Neural cell (in vitro differentiated cells): ENCODE measurements at regions not wholly inside any gene's neighbourhood (a gene's known extent, or its start where the extent isn't known, plus 50 kb on each side); places are given as distances from the start of the nearest gene placed in this dataset.

Experiments used
- H2AFZ ChIP-seq: fragments of 200-600, 300-800 bp; sonication (generic), shearing (Covaris generic); 2 replicates; pipeline ENCODE4 v1.6.0; 2014; ENCODE audit warnings: low read depth, mild to moderate bottlenecking, antibody characterized with exemption, low read length, moderate library complexity
- H3F3A ChIP-seq: fragments of 200-600 bp; shearing (Covaris generic); 2 replicates; pipeline ENCODE4 v1.6.1; 2016; ENCODE audit warnings: mild to moderate bottlenecking, moderate library complexity, mixed read lengths, antibody characterized with exemption, low read length; ENCODE audit not compliant: insufficient read depth, poor library complexity, severe bottlenecking
- H3K27ac ChIP-seq: fragments of 200-600, 300-800 bp; sonication (generic), shearing (Covaris generic); 2 replicates; pipeline ENCODE4 v1.5.1; 2014; ENCODE audit warnings: mild to moderate bottlenecking, low read length, moderate library complexity
- H3K27me3 ChIP-seq: fragments of 300-800, 200-600 bp; sonication (generic), shearing (Covaris generic); 2 replicates; pipeline ENCODE4 v1.6.0; 2014; ENCODE audit warnings: mild to moderate bottlenecking, low read depth, low read length, moderate library complexity; ENCODE audit not compliant: insufficient read depth
- H3K36me3 ChIP-seq: fragments of 300-800, 200-600 bp; sonication (generic), shearing (Covaris generic); 2 replicates; pipeline ENCODE4 v1.5.1; 2014; ENCODE audit warnings: mild to moderate bottlenecking, antibody characterized with exemption, low read length, moderate library complexity; ENCODE audit not compliant: insufficient read depth
- H3K4me2 ChIP-seq: fragments of 300-800, 200-600 bp; sonication (generic), shearing (Covaris generic); 2 replicates; pipeline ENCODE4 v1.6.0; 2014; ENCODE audit warnings: mild to moderate bottlenecking, low read length
- H3K4me3 ChIP-seq: fragments of 300-800, 200-600 bp; sonication (generic), shearing (Covaris generic); 2 replicates; pipeline ENCODE4 v1.5.1; 2014; ENCODE audit warnings: mild to moderate bottlenecking, low read length, moderate library complexity
- H3K79me2 ChIP-seq: fragments of 200-600 bp; shearing (Covaris generic); replicated peaks from 2 replicates; pipeline ENCODE4 v1.6.0; 2014; ENCODE audit warnings: mild to moderate bottlenecking, low read length, moderate library complexity; ENCODE audit not compliant: insufficient read depth
- H3K9ac ChIP-seq: fragments of 300-800, 200-600 bp; sonication (generic), shearing (Covaris generic); 2 replicates; pipeline ENCODE4 v1.6.1; 2016; ENCODE audit warnings: mild to moderate bottlenecking, low read length, mixed read lengths
- H3K9me2 ChIP-seq: fragments of 200-600 bp; shearing (Covaris generic); 2 replicates; pipeline ENCODE4 v1.6.1; 2016; ENCODE audit warnings: mild to moderate bottlenecking, low read length, mixed read lengths; ENCODE audit not compliant: insufficient read depth
- H3K9me3 ChIP-seq: fragments of 200-600, 300-800 bp; sonication (generic), shearing (Covaris generic); 2 replicates; pipeline ENCODE4 v1.6.1; 2016; ENCODE audit warnings: mild to moderate bottlenecking, mixed run types, low read length, moderate library complexity, mixed read lengths
- H4K20me1 ChIP-seq: fragments of 200-600 bp; shearing (Covaris generic); 2 replicates; pipeline ENCODE4 v1.6.1; 2016; ENCODE audit warnings: mild to moderate bottlenecking, mixed run types; ENCODE audit not compliant: insufficient read depth
- CTCF ChIP-seq: fragments of 450-650 bp; IDR thresholded peaks from 2 replicates; pipeline ENCODE4 v1.5.1; 2014; ENCODE audit warnings: antibody characterized with exemption, mild to moderate bottlenecking, moderate library complexity; ENCODE audit not compliant: poor library complexity, severe bottlenecking
- EP300 ChIP-seq: fragments of 450-650 bp; conservative IDR thresholded peaks from 2 replicates; pipeline ENCODE4 v1.6.1; 2014; ENCODE audit warnings: antibody characterized with exemption, mild to moderate bottlenecking, moderate library complexity; ENCODE audit not compliant: poor library complexity, severe bottlenecking
- EZH2 ChIP-seq: fragments of 200-600, 300-800 bp; shearing (Covaris generic), sonication (generic); IDR thresholded peaks from 2 replicates; pipeline ENCODE4 v1.6.1; 2014; ENCODE audit warnings: antibody characterized with exemption, low read length, borderline replicate concordance, mild to moderate bottlenecking; ENCODE audit not compliant: insufficient read depth, poor library complexity, severe bottlenecking
- MXI1 ChIP-seq: fragments of 450-650 bp; conservative IDR thresholded peaks from 2 replicates; pipeline ENCODE4 v1.6.1; 2014; ENCODE audit warnings: antibody characterized with exemption, mild to moderate bottlenecking; ENCODE audit not compliant: poor library complexity, severe bottlenecking
- POLR2AphosphoS5 ChIP-seq: IDR thresholded peaks from 2 replicates; pipeline ENCODE4 v1.6.1; 2012
- RAD21 ChIP-seq: fragments of 450-650 bp; conservative IDR thresholded peaks from 2 replicates; pipeline ENCODE4 v1.6.1; 2014; ENCODE audit warnings: antibody characterized with exemption, mild to moderate bottlenecking, moderate library complexity
- REST ChIP-seq: IDR thresholded peaks from 2 replicates; pipeline ENCODE4 v1.6.1; 2012; ENCODE audit warnings: borderline replicate concordance
- SMC3 ChIP-seq: fragments of 450-650 bp; conservative IDR thresholded peaks from 2 replicates; pipeline ENCODE4 v1.6.1; 2014; ENCODE audit warnings: antibody characterized with exemption, mild to moderate bottlenecking, moderate library complexity; ENCODE audit not compliant: poor library complexity
- TAF1 ChIP-seq: IDR thresholded peaks from 2 replicates; pipeline ENCODE4 v1.6.1; 2012; ENCODE audit warnings: low read depth

- no peak overlapping the region for H3K27ac ChIP-seq
- H3K4me2 ChIP-seq = no peak overlapping the region
- H3K9me3 ChIP-seq = no peaks in the 10 kb centered on the region
- no peaks in the 10 kb centered on the region for H3F3A ChIP-seq
- no peaks in the 10 kb centered on the region for H3K27me3 ChIP-seq
- H3K79me2 ChIP-seq = no peaks in the 10 kb centered on the region
- H4K20me1 ChIP-seq = no peaks in the 10 kb centered on the region
- no peak overlapping the region for H3K9ac ChIP-seq
- H2AFZ ChIP-seq = no peak overlapping the region
- no peaks in the 10 kb centered on the region for H3K36me3 ChIP-seq
- H3K4me3 ChIP-seq = no peak overlapping the region
- no peak for TF ChIP-seq RAD21
- no peak for TF ChIP-seq SMC3
- TF ChIP-seq POLR2AphosphoS5 = no peak
- TF ChIP-seq EZH2 = no peak
- TF ChIP-seq REST = no peak
- no peak for TF ChIP-seq MXI1
- no peak for TF ChIP-seq TAF1
- no peak for TF ChIP-seq CTCF
- no peak for TF ChIP-seq EP300
- H3K9me2 ChIP-seq = no peaks in the 10 kb centered on the region
These were observed 458.9 kb upstream of the PDE3A start for GRCh38 chr12:19909418-19909817.

GRCh38 chr12:19910681-19911080 is 457.7 kb upstream of the PDE3A start:
- no peak overlapping the region for H3K9ac ChIP-seq
- no peaks in the 10 kb centered on the region for H3K79me2 ChIP-seq
- H3K4me3 ChIP-seq = no peak overlapping the region
- no peak overlapping the region for H3K27ac ChIP-seq
- no peaks in the 10 kb centered on the region for H3K36me3 ChIP-seq
- no peaks in the 10 kb centered on the region for H4K20me1 ChIP-seq
- no peaks in the 10 kb centered on the region for H3K27me3 ChIP-seq
- no peak overlapping the region for H3K4me2 ChIP-seq
- TF ChIP-seq REST = no peak
- TF ChIP-seq CTCF = no peak
- no peak for TF ChIP-seq EZH2
- no peak for TF ChIP-seq RAD21
- no peak for TF ChIP-seq MXI1
- TF ChIP-seq SMC3 = no peak
- TF ChIP-seq EP300 = no peak
- TF ChIP-seq TAF1 = no peak
- TF ChIP-seq POLR2AphosphoS5 = no peak
- H3K9me3 ChIP-seq = no peaks in the 10 kb centered on the region
- no peak overlapping the region for H2AFZ ChIP-seq
- H3F3A ChIP-seq = no peaks in the 10 kb centered on the region
- H3K9me2 ChIP-seq = no peaks in the 10 kb centered on the region
